Stomach (tissue), 4 donors: ENCODE measurements at regions not wholly inside any gene's neighbourhood (a gene's known extent, or its start where the extent isn't known, plus 50 kb on each side); places are given as distances from the start of the nearest gene placed in this dataset.

ENCODE experiments used
- EP300 ChIP-seq: sonication (generic); formaldehyde crosslinking; IDR thresholded peaks from one replicate; pipeline ENCODE4 v1.6.1; 2017; ENCODE audit warnings: antibody characterized with exemption
- POLR2A ChIP-seq, 4 donors: fragments of 450-650 bp; IDR thresholded peaks; one replicate each; pipeline ENCODE4 v1.6.1; 2016; ENCODE audit warnings: antibody characterized with exemption in 4 of 4, control low read depth in 2 of 4, mild to moderate bottlenecking in 1 of 4, moderate library complexity in 1 of 4
- POLR2AphosphoS5 ChIP-seq, 3 donors: sonication (generic); formaldehyde crosslinking; IDR thresholded peaks; one replicate each; pipeline ENCODE4 v1.6.1; 2016; ENCODE audit warnings: antibody characterized with exemption in 3 of 3
- TF ChIP-seq, protein P1 (sequence below), 7 experiments: fragments of 450-650 bp in 4 of 7; fragments of 200-600 bp in 3 of 7; sonication (generic) in 3 of 7; IDR thresholded peaks; one replicate each; pipeline ENCODE4 v1.5.1; 2016 to 2019; ENCODE audit warnings: antibody characterized with exemption in 7 of 7, control low read depth in 2 of 7, mild to moderate bottlenecking in 1 of 7

DNA sequence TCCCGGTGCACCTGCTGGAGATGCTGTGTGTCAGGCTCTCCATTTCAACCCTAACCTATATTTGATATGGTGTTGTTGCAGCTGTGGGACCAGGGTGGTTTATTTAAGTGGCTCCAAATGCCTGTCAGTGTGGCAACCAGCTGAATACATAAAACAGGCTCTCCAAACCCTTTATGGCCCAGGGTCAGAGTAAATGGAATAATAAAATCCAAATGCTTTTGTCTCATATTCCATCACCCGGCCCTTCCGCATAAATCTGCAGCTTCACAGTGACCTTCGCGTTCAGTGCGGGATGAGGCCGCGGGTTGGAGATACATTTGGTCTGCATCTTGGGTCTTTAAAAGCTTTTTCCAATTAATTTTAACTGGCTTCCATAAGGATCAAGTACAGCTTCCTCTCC, 382.1 kb upstream of the NR2F2 start:
- TF ChIP-seq, protein P1, sequence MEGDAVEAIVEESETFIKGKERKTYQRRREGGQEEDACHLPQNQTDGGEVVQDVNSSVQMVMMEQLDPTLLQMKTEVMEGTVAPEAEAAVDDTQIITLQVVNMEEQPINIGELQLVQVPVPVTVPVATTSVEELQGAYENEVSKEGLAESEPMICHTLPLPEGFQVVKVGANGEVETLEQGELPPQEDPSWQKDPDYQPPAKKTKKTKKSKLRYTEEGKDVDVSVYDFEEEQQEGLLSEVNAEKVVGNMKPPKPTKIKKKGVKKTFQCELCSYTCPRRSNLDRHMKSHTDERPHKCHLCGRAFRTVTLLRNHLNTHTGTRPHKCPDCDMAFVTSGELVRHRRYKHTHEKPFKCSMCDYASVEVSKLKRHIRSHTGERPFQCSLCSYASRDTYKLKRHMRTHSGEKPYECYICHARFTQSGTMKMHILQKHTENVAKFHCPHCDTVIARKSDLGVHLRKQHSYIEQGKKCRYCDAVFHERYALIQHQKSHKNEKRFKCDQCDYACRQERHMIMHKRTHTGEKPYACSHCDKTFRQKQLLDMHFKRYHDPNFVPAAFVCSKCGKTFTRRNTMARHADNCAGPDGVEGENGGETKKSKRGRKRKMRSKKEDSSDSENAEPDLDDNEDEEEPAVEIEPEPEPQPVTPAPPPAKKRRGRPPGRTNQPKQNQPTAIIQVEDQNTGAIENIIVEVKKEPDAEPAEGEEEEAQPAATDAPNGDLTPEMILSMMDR (IDR thresholded peaks at IDR 0.05) = no peak
- TF ChIP-seq EP300 (no peak), POLR2A (IDR thresholded peaks at IDR 0.05) (no peak), POLR2AphosphoS5 (IDR thresholded peaks at IDR 0.05) (no peak)
